ENCODE measurements at regions not wholly inside any gene's neighbourhood (a gene's known extent, or its start where the extent isn't known, plus 50 kb on each side); places are given as distances from the start of the nearest gene placed in this dataset.

GRCh38 chr10:36717118-36717517 is 408.3 kb upstream of the ANKRD30A start:
- Histone ChIP-seq H3K4me3 (no peak overlapping the region), H3K27me3 (no peaks in the 10 kb centered on the region), H3K27ac (no peak overlapping the region), H3K9me3 (no peaks in the 10 kb centered on the region), H3K4me1 (no peaks in the 10 kb centered on the region), H3K36me3 (no peaks in the 10 kb centered on the region)
- TF ChIP-seq CTCF (IDR thresholded peaks at IDR 0.05) (no peak), POLR2A (IDR thresholded peaks at IDR 0.05) (no peak), POLR2AphosphoS5 (IDR thresholded peaks at IDR 0.05) (no peak)
- 87% methylated on average over 2 of the region's 2 CpGs for WGBS
- DNase-seq (ENCODE audit: low spot score in 2 of 2): no peak

- no peaks in the 10 kb centered on the region for H3K9me3 ChIP-seq
- WGBS: 82% methylated on average over 2 of the region's 2 CpGs
- no peak for DNase-seq (ENCODE audit: low spot score in 2 of 2)
- H3K27ac ChIP-seq: no peak overlapping the region
- no peaks in the 10 kb centered on the region for H3K4me1 ChIP-seq
- no peaks in the 10 kb centered on the region for H3K36me3 ChIP-seq
- H3K27me3 ChIP-seq: no peaks in the 10 kb centered on the region
- H3K4me3 ChIP-seq: no peak overlapping the region
- no peak for TF ChIP-seq CTCF (IDR thresholded peaks at IDR 0.05)
- TF ChIP-seq POLR2A (IDR thresholded peaks at IDR 0.05): no peak
- TF ChIP-seq EP300 (IDR thresholded peaks at IDR 0.05): no peak
- TF ChIP-seq POLR2AphosphoS5 (IDR thresholded peaks at IDR 0.05): no peak
Measured at GRCh38 chr10:36716291-36716690, 409.1 kb upstream of the ANKRD30A start.

GRCh38 chr10:36712695-36713094 is 412.7 kb upstream of the ANKRD30A start:
- H3K4me3 ChIP-seq: no peak overlapping the region
- H3K4me1 ChIP-seq: no peaks in the 10 kb centered on the region
- no peaks in the 10 kb centered on the region for H3K9me3 ChIP-seq
- H3K36me3 ChIP-seq: no peaks in the 10 kb centered on the region
- no peaks in the 10 kb centered on the region for H3K27me3 ChIP-seq
- TF ChIP-seq POLR2AphosphoS5 (IDR thresholded peaks at IDR 0.05): no peak
- TF ChIP-seq POLR2A (IDR thresholded peaks at IDR 0.05): no peak
- no peak for TF ChIP-seq EP300 (IDR thresholded peaks at IDR 0.05)
- no peak for TF ChIP-seq CTCF (IDR thresholded peaks at IDR 0.05)
- H3K27ac ChIP-seq: no peak overlapping the region
- no peak for DNase-seq (ENCODE audit: low spot score in 2 of 2)

GRCh38 chr10:36711361-36711760 is 414.0 kb upstream of the ANKRD30A start:
- WGBS: 77% methylated on average over 4 of the region's 4 CpGs
- no peak overlapping the region for H3K27ac ChIP-seq
- no peak for DNase-seq (ENCODE audit: low spot score in 2 of 2)
- H3K4me1 ChIP-seq: no peaks in the 10 kb centered on the region
- H3K36me3 ChIP-seq: no peaks in the 10 kb centered on the region
- TF ChIP-seq CTCF (IDR thresholded peaks at IDR 0.05): no peak
- H3K27me3 ChIP-seq: no peaks in the 10 kb centered on the region
- H3K4me3 ChIP-seq: no peak overlapping the region
- H3K9me3 ChIP-seq: no peaks in the 10 kb centered on the region

GRCh38 chr10:36704124-36704523 is 421.3 kb upstream of the ANKRD30A start:
- no peak for TF ChIP-seq POLR2A (IDR thresholded peaks at IDR 0.05)
- TF ChIP-seq EP300 (IDR thresholded peaks at IDR 0.05): no peak
- TF ChIP-seq POLR2AphosphoS5 (IDR thresholded peaks at IDR 0.05): no peak
- TF ChIP-seq CTCF (IDR thresholded peaks at IDR 0.05): no peak
- Histone ChIP-seq H3K27ac (no peak overlapping the region), H3K9me3 (no peaks in the 10 kb centered on the region), H3K4me1 (no peaks in the 10 kb centered on the region), H3K27me3 (no peaks in the 10 kb centered on the region), H3K36me3 (no peaks in the 10 kb centered on the region), H3K4me3 (no peak overlapping the region)
- WGBS: 68% methylated on average over 2 of the region's 2 CpGs
- no peak for DNase-seq (ENCODE audit: low spot score in 2 of 2)
